GM21526 (cell line): ENCODE measurements at regions not wholly inside any gene's neighbourhood (a gene's known extent, or its start where the extent isn't known, plus 50 kb on each side); places are given as distances from the start of the nearest gene placed in this dataset.
"Not testable (repeated sequence)": the region's sequence is repeated elsewhere in the genome, so short reads cannot be mapped to it uniquely, and the experiment has no call there.

Source experiments
- ATAC-seq: cut with Tn5 transposase; IDR thresholded peaks from one replicate; pipeline ENCODE4 v1.9.1; 2021; ENCODE audit warnings: moderate library complexity; ENCODE audit not compliant: unreplicated experiment, low FRiP score

- no peak for ATAC-seq
These were observed 82.4 kb upstream of the NREP start for GRCh38 chr5:111839438-111839837.

- no peak for ATAC-seq
These were observed 79.4 kb upstream of the NREP start for GRCh38 chr5:111836426-111836825.

- ATAC-seq, result no peak
These were observed 78.1 kb upstream of the NREP start for GRCh38 chr5:111834926-111835599.

- no peak for ATAC-seq
These were observed 73.3 kb upstream of the NREP start for GRCh38 chr5:111830333-111830732.

GRCh38 chr5:111829701-111830100, 72.7 kb upstream of the NREP start:
- ATAC-seq, result no peak

GRCh38 chr5:111826064-111826463, 69.1 kb upstream of the NREP start:
- ATAC-seq, result no peak

- ATAC-seq, result no peak
These were observed 63.1 kb upstream of the NREP start for GRCh38 chr5:111820072-111820471.

- not testable (repeated sequence) for ATAC-seq
These were observed 62.0 kb upstream of the NREP start for GRCh38 chr5:111819028-111819427.

GRCh38 chr5:111813537-111813936, 56.5 kb upstream of the NREP start:
- ATAC-seq, result no peak

GRCh38 chr5:111810112-111810511, 53.1 kb upstream of the NREP start:
- ATAC-seq, result no peak
